ENCODE measurements at regions not wholly inside any gene's neighbourhood (a gene's known extent, or its start where the extent isn't known, plus 50 kb on each side); places are given as distances from the start of the nearest gene placed in this dataset.

GRCh38 chr6:165732696-165733488 is 69.9 kb upstream of the PDE10A start:
- in situ Hi-C loops (cut with MboI; ENCODE audit: low sequenced_read_pairs), result no loop called here

DNA sequence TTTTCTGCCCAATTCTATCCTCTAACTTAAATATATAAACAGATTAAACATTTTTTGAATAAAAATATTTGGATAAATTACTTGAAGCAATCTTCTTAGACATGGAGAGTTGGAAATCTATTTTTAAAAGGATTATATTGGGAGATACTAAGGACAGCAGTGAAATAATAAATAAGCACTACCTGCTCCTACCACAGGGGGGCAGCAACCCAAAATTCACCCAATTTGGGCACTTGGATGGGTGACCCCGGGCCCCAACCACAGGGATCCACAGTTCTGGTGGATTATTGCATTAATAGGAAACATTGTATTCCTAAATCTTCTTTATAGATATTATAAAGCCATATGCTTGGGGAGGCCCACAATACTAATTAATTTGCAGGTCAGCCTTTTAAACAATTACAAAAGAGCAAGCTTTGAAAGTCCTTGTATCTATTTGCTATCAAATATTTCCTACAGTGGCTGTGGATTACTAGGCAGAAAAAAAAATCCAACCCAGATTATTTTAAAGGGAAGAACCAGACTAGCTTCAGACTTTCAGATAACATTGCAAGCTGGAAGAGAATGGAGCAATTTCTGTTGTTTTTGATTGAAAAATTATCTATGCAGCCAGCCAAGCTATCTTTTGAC is 66.4 kb upstream of the PDE10A start:
- in situ Hi-C loops (cut with MboI; ENCODE audit: low sequenced_read_pairs), result no loop called here

- in situ Hi-C loops (cut with MboI; ENCODE audit: low sequenced_read_pairs), result no loop called here
These were observed 65.2 kb upstream of the PDE10A start for GRCh38 chr6:165728216-165728615.

DNA sequence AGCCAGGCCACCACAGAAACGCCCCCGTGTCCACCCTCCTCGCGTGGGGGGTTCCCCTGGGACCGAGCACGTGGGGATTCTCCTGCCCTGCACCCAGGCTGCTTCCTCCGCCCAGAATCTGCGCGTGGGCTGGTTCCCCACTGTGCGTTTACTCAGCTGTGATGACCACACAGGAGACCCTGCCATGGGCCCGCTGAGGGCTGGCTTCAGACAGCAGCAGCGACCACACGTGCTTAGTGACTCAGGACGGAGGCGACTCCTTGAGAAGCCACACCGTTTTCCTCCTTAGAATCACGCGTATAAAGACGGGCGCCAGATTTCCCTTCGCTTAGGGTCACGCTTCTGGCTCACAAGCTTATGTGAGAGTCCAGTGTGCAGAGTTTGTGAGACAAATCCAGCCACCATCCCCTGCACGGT is 63.9 kb upstream of the PDE10A start:
- in situ Hi-C loops (cut with MboI; ENCODE audit: low sequenced_read_pairs), result no loop called here

GRCh38 chr6:165726290-165726875 is 63.3 kb upstream of the PDE10A start:
- in situ Hi-C loops (cut with MboI; ENCODE audit: low sequenced_read_pairs), result no loop called here

- in situ Hi-C loops (cut with MboI; ENCODE audit: low sequenced_read_pairs), result no loop called here
These were observed 62.2 kb upstream of the PDE10A start for GRCh38 chr6:165725201-165725600.

DNA sequence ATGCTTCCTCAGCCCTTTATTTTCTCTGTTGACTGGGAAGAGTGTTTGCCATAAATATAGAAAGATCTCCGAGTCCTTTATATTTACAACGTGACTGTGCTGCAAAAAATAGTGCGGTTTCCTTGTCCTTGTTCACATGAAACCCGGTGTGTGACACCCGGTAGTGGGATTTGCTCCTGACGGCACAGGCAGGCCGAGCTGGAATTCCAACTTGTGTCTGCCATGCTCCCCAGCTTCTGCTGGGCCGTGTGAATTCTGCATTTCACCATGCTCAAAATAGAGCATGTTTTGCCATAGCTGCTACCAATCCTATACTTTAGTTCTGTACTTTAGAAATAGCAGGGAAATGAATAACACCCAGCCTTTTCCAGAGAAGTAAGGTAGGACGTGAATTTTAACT is 60.3 kb upstream of the PDE10A start:
- in situ Hi-C loops (cut with MboI; ENCODE audit: low sequenced_read_pairs), result no loop called here

DNA sequence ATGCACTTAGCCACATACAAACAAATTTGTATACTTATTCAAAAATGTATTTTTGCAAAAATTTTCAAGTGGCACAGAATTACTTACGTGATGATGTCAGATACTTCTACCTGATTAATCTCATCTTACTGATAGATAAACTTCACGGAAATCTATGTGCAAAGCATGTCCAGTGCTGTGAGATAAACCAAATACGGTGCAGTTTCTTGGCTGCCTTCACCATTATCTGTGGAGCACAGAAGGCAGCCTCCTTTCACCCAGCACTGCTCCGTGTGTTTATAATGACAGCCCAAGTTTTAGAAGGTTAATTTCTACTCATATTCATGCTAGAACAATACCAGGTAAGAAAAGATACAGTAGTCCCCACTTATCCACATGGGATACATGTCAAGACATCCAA is 59.0 kb upstream of the PDE10A start:
- in situ Hi-C loops (cut with MboI; ENCODE audit: low sequenced_read_pairs), result no loop called here

GRCh38 chr6:165721356-165721755 is 58.3 kb upstream of the PDE10A start:
- in situ Hi-C loops (cut with MboI; ENCODE audit: low sequenced_read_pairs), result no loop called here

DNA sequence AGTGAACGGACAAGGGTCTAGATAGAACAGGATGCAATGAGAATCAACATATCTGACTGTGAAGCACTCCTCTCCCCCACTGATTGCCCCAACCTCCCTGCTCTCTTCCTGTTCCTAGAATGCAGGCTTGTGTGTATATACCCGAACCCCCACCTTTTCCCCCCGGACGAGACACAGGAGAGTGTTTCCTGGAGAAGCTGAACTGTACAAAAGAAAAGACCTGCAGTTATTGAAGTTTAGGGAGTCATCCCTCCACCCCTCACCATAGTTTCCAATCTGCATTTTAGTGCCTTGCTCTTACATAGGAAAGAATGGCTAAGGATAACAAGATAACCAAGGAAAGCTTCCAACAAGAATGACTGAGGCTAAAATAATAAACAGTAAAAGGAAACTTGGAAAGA is 55.5 kb upstream of the PDE10A start:
- in situ Hi-C loops (cut with MboI; ENCODE audit: low sequenced_read_pairs), result no loop called here

DNA sequence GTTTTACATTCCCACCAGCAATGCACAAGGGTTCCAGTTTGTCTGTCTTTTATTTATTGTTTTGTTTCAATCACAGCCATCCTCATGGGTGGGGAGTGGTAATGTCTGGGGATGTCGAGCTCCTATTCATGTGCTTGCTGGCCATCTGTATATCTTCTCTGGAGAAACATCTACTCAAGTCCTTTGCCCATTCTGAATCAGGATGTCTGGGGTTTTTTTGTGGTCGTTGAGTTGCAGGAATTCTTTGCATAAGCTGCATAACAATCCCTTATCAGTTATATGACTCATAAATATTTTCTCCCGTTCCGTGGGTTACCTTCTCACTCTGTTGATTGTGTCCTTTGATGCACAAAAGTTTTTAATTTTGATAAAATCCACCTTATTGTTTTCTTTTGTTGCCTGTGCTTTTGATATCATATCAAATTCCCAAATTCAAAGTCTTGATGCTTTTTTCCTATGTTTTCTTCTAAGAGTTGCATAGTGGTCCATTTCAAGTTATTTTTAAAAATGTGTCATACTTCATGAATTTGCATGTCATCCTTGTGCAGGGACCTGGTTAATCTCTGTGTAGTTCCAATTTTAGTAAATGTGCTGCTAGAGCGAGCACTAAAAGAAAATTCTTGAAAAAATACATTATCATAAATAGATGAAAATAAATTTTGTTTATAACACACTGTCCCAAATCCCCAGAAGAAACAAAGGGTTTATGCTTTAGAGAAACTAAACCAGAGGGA is 54.9 kb upstream of the PDE10A start:
- in situ Hi-C loops (cut with MboI; ENCODE audit: low sequenced_read_pairs), result no loop called here

DNA sequence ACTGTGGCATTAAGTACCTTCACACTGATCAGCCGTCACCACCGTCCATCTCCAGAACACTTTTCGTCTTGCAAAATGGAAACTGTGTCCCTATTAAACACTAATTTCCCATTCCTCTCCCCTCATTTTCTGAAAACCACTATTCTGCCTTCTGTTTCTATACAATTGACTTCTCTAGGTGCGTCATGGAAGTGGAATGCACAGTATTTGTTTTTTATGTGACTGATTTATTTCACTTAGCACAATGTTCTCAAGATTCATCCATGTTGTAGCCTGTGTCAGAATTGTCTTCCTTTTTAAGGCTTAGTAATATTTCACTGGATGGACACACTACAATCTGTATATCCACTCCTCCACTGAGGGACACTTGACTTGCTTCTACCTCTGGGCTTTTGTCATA is 53.8 kb upstream of the PDE10A start:
- in situ Hi-C loops (cut with MboI; ENCODE audit: low sequenced_read_pairs), result no loop called here

GRCh38 chr6:165715428-165715827 is 52.4 kb upstream of the PDE10A start:
- in situ Hi-C loops (cut with MboI; ENCODE audit: low sequenced_read_pairs), result no loop called here

DNA sequence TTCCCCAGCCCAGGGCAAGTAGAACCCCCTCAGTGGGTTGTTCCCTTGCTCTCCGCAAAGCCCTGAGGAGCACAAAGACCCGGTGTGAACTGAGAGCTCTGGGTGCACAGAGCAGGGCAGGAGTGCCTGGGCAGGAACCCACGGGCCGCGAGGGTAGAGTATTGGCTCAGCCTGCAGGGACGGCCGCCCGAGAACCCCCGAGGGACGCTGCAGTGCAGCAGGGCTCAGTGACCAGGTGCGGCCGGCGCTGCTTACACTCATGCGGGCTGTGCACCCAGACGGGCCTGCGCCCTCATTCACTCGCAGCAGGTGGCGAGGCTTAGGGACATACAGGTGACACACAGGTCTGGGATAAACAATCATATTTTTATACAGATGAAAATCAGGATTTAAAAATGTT is 51.9 kb upstream of the PDE10A start:
- in situ Hi-C loops (cut with MboI; ENCODE audit: low sequenced_read_pairs), result no loop called here

- in situ Hi-C loops (cut with MboI; ENCODE audit: low sequenced_read_pairs), result no loop called here
These were observed 50.9 kb upstream of the PDE10A start for GRCh38 chr6:165713845-165714466.
